HG03060 (cell line): ENCODE measurements at regions not wholly inside any gene's neighbourhood (a gene's known extent, or its start where the extent isn't known, plus 50 kb on each side); places are given as distances from the start of the nearest gene placed in this dataset.

Source experiments
- ATAC-seq: cut with Tn5 transposase; IDR thresholded peaks from one replicate; pipeline ENCODE4 v1.9.1; 2021; ENCODE audit warnings: low read depth, moderate number of reproducible peaks; ENCODE audit not compliant: unreplicated experiment

DNA sequence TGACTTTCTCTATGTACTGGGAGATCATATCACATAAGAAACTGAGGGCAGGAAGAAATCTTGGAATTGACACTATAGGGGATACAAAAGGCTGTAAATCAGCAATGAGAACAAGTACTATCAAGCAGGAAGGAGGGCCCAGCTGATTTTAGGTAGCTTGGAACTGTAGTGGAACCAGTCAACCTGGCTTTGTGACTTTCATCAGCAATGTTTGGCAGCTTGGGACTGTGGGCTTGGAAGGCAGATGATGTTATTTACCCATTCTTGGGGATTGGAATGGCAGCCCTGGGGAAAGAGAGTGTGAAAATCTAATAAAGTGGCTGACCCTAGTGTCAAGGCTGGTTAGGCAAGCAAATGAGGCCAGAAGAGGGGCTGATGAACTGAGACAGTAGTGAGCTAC, 1073.3 kb downstream of the ADGRL2 start:
- ATAC-seq = no peak

DNA sequence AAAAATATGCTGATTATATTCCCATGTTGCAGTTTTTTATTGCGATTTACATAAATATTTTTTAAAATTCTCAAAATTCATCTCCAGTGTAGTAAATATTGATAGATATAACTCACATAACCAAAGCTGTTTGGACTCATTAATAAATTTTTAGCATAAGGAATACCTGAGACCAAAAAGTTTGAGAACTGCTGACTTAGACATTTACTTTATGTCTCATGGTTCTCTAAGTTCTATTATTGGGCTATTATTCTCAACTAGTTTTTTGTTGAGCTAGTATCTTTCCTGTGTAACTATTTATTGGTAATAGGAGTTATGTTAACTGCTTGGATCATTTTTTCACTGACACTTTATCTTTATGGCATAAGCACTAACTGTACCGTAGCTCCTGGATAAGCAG, 1069.6 kb downstream of the ADGRL2 start:
- no peak for ATAC-seq

DNA sequence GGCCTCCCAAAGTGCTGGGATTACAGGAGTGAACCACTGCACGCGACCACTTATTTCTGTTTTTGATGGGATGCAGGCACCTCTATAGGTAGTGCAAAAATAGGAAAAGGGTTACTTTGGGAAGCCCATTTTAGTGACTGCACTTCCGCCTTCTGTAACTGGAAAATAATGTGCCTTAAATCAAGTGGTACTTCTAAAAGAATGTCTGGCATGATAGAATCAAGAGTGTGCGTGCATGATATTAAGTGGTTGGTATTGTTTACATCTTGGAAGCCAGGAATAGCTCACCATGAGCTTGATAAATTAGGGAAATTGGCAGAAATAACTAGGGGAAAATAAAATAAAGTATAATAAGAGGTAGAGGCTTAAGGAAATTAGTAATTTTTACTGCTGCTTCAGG, 1067.0 kb downstream of the ADGRL2 start:
- ATAC-seq = no peak

- no peak for ATAC-seq
Observed at GRCh38 chr1:82861749-82862148, 1061.0 kb downstream of the ADGRL2 start.

DNA sequence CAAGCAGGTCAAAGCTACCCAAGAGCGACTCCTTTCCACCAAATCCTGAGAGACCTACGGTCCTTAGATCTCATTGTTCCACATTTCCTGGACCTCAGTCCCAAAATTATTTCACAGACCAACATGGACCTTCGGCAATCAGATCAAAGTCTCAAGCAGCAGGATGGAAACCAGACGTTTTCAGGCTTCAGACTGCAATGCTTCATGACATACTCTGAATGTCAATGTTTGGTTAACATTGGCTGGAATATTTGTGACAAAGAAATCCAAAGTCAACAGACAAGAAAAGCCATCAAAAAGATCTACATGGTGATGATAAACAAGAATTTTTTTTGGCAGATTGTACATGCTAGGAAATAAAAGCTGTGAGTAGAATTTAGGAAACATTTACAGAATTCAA, 1057.3 kb downstream of the ADGRL2 start:
- no peak for ATAC-seq

- no peak for ATAC-seq
Observed at GRCh38 chr1:82849460-82849859, 1048.7 kb downstream of the ADGRL2 start.

GRCh38 chr1:82848043-82848442, 1047.3 kb downstream of the ADGRL2 start:
- no peak for ATAC-seq

GRCh38 chr1:82845866-82846265, 1045.1 kb downstream of the ADGRL2 start:
- ATAC-seq = no peak

- no peak for ATAC-seq
Observed at GRCh38 chr1:82844911-82845827, 1044.4 kb downstream of the ADGRL2 start.

DNA sequence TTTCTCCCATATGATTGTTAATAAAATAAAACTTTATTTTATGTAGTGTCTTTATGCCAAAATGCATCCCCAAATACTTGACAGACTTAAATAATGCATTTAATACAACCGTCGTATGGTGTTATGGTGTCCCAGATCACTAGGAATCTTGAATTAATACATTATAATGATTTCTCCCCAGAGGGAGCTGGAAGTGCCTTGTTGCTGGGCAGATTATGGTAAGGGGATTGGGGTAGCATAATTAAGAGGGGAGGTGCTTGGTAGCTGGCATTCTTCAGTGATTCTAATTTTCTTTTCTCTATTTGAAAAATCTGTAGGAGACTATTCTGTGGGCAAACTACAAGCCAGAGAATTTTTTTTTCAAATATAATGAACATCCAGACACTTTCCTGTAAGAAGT, 1043.7 kb downstream of the ADGRL2 start:
- no peak for ATAC-seq

DNA sequence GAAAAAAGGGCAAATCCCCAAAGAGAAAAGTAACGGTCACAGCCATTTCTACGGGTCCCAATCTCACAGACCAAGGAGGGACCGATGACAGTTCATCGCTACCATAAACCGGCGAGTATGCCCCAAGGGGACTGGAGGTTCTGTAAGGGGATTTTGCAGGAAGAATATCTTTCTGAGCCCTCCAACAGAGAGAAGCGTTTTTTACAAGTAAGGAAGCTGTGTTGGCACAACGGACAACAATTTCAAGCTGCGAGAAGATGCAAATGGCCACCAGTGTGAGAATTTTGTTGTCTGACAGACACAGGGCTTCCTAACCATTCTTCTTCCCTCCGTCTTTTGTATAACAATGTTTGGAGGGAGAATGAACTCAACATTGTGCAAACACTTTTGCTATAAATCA, 1043.1 kb downstream of the ADGRL2 start:
- no peak for ATAC-seq

DNA sequence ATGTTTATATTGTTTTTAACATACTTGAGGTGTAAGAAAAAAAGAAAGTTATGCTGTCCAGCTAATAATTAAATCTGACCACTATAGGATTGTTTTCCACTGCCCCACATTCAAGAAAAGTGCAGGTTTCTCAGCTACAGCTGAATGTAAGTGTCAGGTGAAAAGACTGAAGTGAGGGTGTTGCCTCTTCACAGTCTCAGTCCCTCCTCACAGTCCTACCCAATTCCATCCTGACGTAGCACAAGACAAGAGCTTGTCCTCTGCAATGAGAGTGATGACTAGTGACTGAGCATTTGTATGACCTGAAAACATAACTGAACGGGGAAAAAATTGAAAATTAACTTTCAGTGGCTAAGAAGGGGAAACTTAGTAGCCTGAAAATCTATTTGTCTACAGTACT, 1039.5 kb downstream of the ADGRL2 start:
- no peak for ATAC-seq

DNA sequence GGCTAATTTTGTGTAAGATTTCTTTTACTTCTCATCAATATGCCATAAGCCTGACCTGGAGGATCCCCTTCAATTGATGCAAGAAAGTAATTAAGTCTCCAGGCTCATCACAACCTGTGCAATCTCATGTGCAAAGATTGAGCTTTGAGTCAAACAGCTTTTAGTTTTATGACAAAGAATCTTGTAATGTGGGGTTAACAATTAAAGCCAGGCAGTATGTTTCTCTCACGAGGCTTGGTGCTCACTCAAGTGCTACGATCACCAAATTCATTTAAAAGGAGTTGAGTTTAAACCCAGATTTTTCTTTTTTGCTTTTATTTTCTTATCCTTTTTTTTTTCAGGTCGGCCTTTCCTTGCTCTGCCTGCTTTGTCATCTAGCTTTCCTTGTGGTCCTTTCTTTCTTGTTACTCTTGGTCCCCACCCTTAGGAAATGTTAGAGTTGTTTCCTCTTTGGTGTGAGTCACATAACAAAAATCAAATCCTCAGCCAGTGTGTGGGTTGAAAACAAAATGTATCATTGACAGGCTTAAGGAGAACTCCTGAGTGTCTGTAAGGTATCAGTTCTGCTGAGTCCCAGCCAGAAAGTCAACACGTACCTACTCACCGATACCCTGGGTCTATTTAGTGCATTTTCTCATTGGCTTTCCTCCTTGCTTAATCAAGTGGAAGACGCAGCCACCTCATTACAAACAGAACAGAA, 1037.2 kb downstream of the ADGRL2 start:
- ATAC-seq = no peak

DNA sequence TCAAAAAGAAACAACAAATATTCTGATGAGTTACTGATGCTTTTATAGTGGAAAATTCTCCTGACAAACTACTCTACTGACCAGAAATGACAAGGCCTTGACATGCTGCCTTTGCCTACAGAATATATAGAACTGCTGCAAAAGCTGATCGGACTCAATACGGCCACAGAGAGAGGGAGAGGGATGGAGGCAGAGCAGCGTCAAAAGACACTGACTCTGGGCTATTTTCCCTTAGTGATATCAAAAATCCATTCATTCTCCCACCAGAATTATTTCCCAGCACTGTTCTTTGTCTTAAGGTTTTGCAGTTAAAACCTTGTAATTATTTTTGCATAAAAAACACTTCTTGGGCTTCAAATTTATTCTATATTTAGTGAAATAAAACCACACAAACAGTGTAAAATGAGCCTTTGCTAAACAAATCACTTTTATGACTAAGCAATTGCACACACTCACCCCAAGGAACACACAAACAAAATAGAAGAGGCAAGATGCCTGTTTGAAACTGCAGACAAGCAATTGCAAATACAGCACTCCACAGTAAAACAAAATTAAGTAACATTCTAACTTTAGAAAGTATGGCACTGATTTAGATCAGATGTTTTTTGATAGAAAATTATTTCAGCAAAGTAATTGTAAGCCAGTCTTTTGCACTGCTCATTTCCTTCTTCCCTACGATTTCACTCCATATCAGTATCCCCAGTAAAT, 1036.4 kb downstream of the ADGRL2 start:
- no peak for ATAC-seq

DNA sequence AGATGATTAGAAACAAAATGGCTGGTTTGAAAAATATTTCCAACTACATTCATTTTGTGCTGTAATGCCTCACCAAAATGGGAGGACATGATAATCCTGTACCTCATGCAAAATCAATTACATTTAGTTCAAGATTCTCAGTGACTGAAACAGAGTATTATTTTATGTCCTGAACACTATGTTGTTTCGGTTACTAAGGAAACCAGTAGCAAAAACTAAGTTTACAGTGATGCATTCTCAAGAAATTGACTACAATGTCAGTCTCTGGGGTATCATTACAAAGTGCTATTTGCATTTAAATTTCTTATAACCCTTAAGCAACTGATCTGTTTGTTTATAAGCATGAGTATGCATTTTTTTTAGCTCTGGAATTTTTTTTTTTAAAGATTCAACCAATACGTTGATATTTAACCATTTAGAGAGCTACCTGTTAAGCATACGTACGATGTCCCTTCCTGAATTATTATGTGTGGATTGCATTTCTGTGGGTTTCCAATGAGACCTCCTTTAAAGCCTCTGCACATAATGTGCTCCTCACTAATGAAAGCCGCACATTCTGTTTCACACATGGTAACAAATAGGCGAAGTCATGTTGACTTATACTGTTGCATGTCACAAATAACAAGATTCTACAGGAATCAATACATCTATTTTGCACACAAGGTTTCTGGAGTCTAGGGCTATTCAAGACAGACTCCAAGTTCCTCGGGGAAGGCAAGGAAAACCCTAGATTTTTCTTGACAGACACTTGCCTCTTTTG, 1035.7 kb downstream of the ADGRL2 start:
- no peak for ATAC-seq

DNA sequence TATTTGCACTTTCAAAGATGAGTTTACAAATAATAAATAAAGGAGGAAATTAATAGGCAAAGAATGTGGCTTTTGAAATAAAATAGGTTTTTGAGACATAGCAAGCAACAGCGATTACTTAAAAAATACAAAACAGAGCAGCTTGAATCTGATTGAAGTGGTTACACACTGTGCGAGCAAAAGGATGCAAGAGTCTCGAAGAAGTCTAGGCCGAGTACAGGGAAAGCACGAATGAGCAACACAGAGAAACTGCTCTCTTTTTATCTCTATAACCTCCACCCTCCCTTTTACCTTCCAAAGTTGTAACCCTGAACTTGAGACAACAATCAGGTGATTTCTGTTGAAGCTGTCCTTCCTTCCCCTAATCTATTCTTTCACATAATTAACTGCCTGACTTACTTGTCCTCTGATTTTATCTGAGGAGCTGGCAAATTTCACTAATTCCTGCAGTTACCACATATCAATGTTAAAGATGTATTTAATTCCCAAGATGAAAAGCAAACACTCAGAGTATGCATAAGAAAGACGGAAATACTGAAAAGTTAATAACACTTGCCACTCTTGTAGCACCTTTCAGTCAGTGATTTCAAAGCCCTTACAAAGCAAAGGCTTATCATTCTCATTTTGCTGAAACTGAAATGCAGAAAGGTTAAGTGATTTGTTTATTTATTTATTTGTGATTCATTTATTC, 1030.1 kb downstream of the ADGRL2 start:
- ATAC-seq = no peak

DNA sequence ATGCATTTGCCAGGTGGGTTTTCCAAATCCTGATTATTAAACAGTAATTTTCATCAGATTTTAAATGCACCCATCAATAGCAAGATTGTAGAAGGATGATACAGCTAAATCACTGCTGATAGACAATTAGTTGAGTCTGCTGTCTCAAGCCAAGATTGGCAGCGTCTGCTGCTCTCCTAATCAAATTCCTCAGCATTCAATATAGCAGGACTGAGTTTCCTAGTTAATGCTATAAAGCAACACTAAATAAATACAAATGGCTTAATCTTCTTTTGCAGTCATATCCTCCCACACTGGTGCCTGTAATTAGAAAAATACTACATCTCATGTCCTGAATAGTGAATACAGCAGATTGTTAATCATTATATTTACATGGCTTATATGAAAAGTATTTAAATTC, 1028.8 kb downstream of the ADGRL2 start:
- no peak for ATAC-seq

- ATAC-seq = no peak
Observed at GRCh38 chr1:82823876-82824275, 1023.1 kb downstream of the ADGRL2 start.

- ATAC-seq = no peak
Observed at GRCh38 chr1:82820816-82821215, 1020.1 kb downstream of the ADGRL2 start.

- peak; percentile 69 for ATAC-seq
Observed at GRCh38 chr1:82819234-82819633, 1018.5 kb downstream of the ADGRL2 start.
